HCT116 (cell line): ENCODE measurements at regions not wholly inside any gene's neighbourhood (a gene's known extent, or its start where the extent isn't known, plus 50 kb on each side); places are given as distances from the start of the nearest gene placed in this dataset.

Experiments
- ATAC-seq: fragments of 200-7000 bp; cut with Tn5 transposase; 2 replicates; pipeline ENCODE4 v1.9.1; 2020; ENCODE audit warnings: mild to moderate bottlenecking, moderate library complexity
- BruUV-seq: library from RNA; stranded (reverse); fragments of 400-500 nt; replicated peaks from 2 replicates; lab custom pipeline; 2021; lab: Mats Ljungman, UMichigan
- CTCF ChIA-PET: fragments of 300-600 bp; sonication (Branson Sonifier 250); formaldehyde crosslinking; loops from one replicate; lab custom pipeline; 2021; ENCODE audit warnings: antibody characterized with exemption; lab: Charles Lee
- POLR2A ChIA-PET: fragments of 300-600, 350-600 bp; sonication (Branson Sonifier 250); formaldehyde crosslinking; loops from one replicate; lab custom pipeline; 2021; ENCODE audit warnings: antibody characterized with exemption; lab: Charles Lee
- RAD21 ChIA-PET, 2 experiments: fragments of 300-600 bp; sonication (Branson Sonifier 250); formaldehyde crosslinking; loops; one replicate each; lab custom pipeline; 2023; ENCODE audit warnings: low total read pairs in 2 of 2; ENCODE audit not compliant: uncharacterized antibody in 2 of 2, unreplicated experiment in 2 of 2, low non-redundant PET in 1 of 2; lab: Charles Lee
- DNase-seq: peaks from one replicate; pipeline ENCODE4 v3.0.0-alpha.2; 2010; ENCODE audit warnings: low read depth, low spot score
- H2AFZ ChIP-seq: fragments of 200-600 bp; shearing (Covaris generic), sonication (generic); 2 replicates; pipeline ENCODE4 v1.6.1; 2017; ENCODE audit warnings: low read depth, mixed run types, mixed read lengths, antibody characterized with exemption, low read length; ENCODE audit not compliant: poor library complexity, severe bottlenecking
- H3K27ac ChIP-seq: 2 replicates; pipeline ENCODE4 v1.5.1; 2012; ENCODE audit warnings: low read depth, low read length
- H3K27me3 ChIP-seq: fragments of 200-600 bp; sonication (generic); 2 replicates; pipeline ENCODE4 v1.6.1; 2016; ENCODE audit warnings: mixed run types, low read length, mixed read lengths; ENCODE audit not compliant: insufficient read depth
- H3K36me3 ChIP-seq, 2 experiments: fragments of 200-500 bp in 1 of 2; fragments of 200-600 bp in 1 of 2; sonication (Bioruptor generic) in 1 of 2; sonication (generic) in 1 of 2; 2 replicates each; pipeline versions ENCODE4 v1.5.1 to v1.6.1; 2014 to 2016; ENCODE audit warnings: low read length in 2 of 2, inconsistent platforms in 1 of 2, mixed read lengths in 1 of 2, mixed run types in 1 of 2; ENCODE audit not compliant: insufficient read depth in 2 of 2, control insufficient read depth in 1 of 2
- H3K4me1 ChIP-seq, 2 experiments: fragments of 200-600 bp in 1 of 2; sonication (generic) in 1 of 2; 2 replicates each; pipeline versions ENCODE4 v1.5.1 to v1.6.1; 2012 to 2017; ENCODE audit warnings: low read length in 2 of 2, inconsistent platforms in 1 of 2, mild to moderate bottlenecking in 1 of 2, mixed read lengths in 1 of 2, mixed run types in 1 of 2, moderate library complexity in 1 of 2; ENCODE audit not compliant: insufficient read depth in 2 of 2, control insufficient read depth in 1 of 2
- H3K4me2 ChIP-seq: fragments of 200-600 bp; sonication (generic); 2 replicates; pipeline ENCODE4 v1.6.1; 2017; ENCODE audit warnings: mixed run types, low read length, mixed read lengths
- H3K4me3 ChIP-seq, 2 experiments: fragments of 200-600 bp in 1 of 2; sonication (generic) in 1 of 2; replicated peaks in 1 of 2; 2 replicates each; pipeline ENCODE4 v1.5.1; 2011 to 2016; ENCODE audit warnings: low read length in 2 of 2, control low read depth in 1 of 2, low read depth in 1 of 2, mild to moderate bottlenecking in 1 of 2, mixed read lengths in 1 of 2, mixed run types in 1 of 2
- H3K79me2 ChIP-seq: fragments of 200-600 bp; sonication (generic); 2 replicates; pipeline ENCODE4 v1.6.1; 2017; ENCODE audit warnings: mild to moderate bottlenecking, mixed run types, low read length, moderate library complexity, mixed read lengths; ENCODE audit not compliant: insufficient read depth
- H3K9ac ChIP-seq: fragments of 200-600 bp; sonication (generic); 2 replicates; pipeline ENCODE4 v1.6.1; 2016; ENCODE audit warnings: low read length, mixed read lengths
- H3K9me2 ChIP-seq: fragments of 200-600 bp; sonication (generic), shearing (Covaris generic); 2 replicates; pipeline ENCODE4 v1.6.1; 2017; ENCODE audit warnings: mixed run types, mild to moderate bottlenecking, moderate library complexity; ENCODE audit not compliant: insufficient read depth
- H3K9me3 ChIP-seq, 2 experiments: fragments of 200-500 bp in 1 of 2; fragments of 200-600 bp in 1 of 2; sonication (Bioruptor generic) in 1 of 2; sonication (generic) in 1 of 2; 2 replicates each; pipeline ENCODE4 v1.6.1; 2014 to 2017; ENCODE audit warnings: low read length in 2 of 2, mixed read lengths in 2 of 2, inconsistent platforms in 1 of 2, low read depth in 1 of 2, mild to moderate bottlenecking in 1 of 2, mixed run types in 1 of 2, moderate library complexity in 1 of 2; ENCODE audit not compliant: control insufficient read depth in 1 of 2, insufficient read depth in 1 of 2
- H4K20me1 ChIP-seq: fragments of 200-600 bp; sonication (generic), shearing (Covaris generic); 2 replicates; pipeline ENCODE4 v1.6.1; 2017; ENCODE audit warnings: mixed run types, mild to moderate bottlenecking, moderate library complexity; ENCODE audit not compliant: insufficient read depth
- ATF3 ChIP-seq: IDR thresholded peaks from 2 replicates; pipeline ENCODE4 v1.6.1; 2012
- CBX3 ChIP-seq: IDR thresholded peaks from 2 replicates; pipeline ENCODE4 v1.6.1; 2012; ENCODE audit warnings: low read depth
- CEBPB ChIP-seq: IDR thresholded peaks from 2 replicates; pipeline ENCODE4 v1.6.1; 2012; ENCODE audit warnings: low read depth
- EGR1 ChIP-seq: IDR thresholded peaks from 2 replicates; pipeline ENCODE4 v1.6.1; 2012; ENCODE audit warnings: low read depth
- ELF1 ChIP-seq: IDR thresholded peaks from 2 replicates; pipeline ENCODE4 v1.6.1; 2012; ENCODE audit warnings: low read depth, borderline replicate concordance
- EZH2 ChIP-seq: fragments of 200-600 bp; sonication (generic); IDR thresholded peaks from 2 replicates; pipeline ENCODE4 v1.6.1; 2017; ENCODE audit warnings: antibody characterized with exemption, mixed run types
- EZH2phosphoT487 ChIP-seq: fragments of 200-600 bp; IDR thresholded peaks from 2 replicates; pipeline ENCODE4 v1.6.1; 2018; ENCODE audit warnings: antibody characterized with exemption, borderline replicate concordance
- FOSL1 ChIP-seq: IDR thresholded peaks from 2 replicates; pipeline ENCODE4 v1.6.1; 2012; ENCODE audit warnings: low read depth
- JUND ChIP-seq: IDR thresholded peaks from 2 replicates; pipeline ENCODE4 v1.6.1; 2012
- MAX ChIP-seq: IDR thresholded peaks from 2 replicates; pipeline ENCODE4 v1.6.1; 2012
- POLR2A ChIP-seq: IDR thresholded peaks from 2 replicates; pipeline ENCODE4 v1.7.0; 2011; ENCODE audit warnings: borderline replicate concordance; ENCODE audit not compliant: insufficient read depth, insufficient read length; ENCODE audit errors: extremely low read depth
- POLR2AphosphoS5 ChIP-seq: IDR thresholded peaks from 2 replicates; pipeline ENCODE4 v1.6.1; 2011; ENCODE audit warnings: mild to moderate bottlenecking, low read depth, low read length, moderate library complexity
- RAD21 ChIP-seq: IDR thresholded peaks from 2 replicates; pipeline ENCODE4 v1.6.1; 2012; ENCODE audit warnings: low read depth, mild to moderate bottlenecking
- REST ChIP-seq: IDR thresholded peaks from 2 replicates; pipeline ENCODE4 v1.6.1; 2012; ENCODE audit warnings: low read depth
- SIN3A ChIP-seq: IDR thresholded peaks from 2 replicates; pipeline ENCODE4 v1.6.1; 2012; ENCODE audit warnings: low read depth
- SRF ChIP-seq: IDR thresholded peaks from 2 replicates; pipeline ENCODE4 v1.6.1; 2012; ENCODE audit warnings: low read depth
- TCF7L2 ChIP-seq: IDR thresholded peaks from 2 replicates; pipeline ENCODE4 v1.7.0; 2011; ENCODE audit warnings: borderline replicate concordance, inconsistent platforms; ENCODE audit not compliant: insufficient read depth, insufficient read length; ENCODE audit errors: extremely low read depth
- ZBTB33 ChIP-seq: IDR thresholded peaks from 2 replicates; pipeline ENCODE4 v1.6.1; 2011; ENCODE audit warnings: mild to moderate bottlenecking, low read length, moderate library complexity; ENCODE audit not compliant: insufficient replicate concordance; ENCODE audit errors: extremely low read depth
- ZFX ChIP-seq: fragments of 450-650 bp; IDR thresholded peaks from 2 replicates; pipeline ENCODE4 v1.6.1; 2017
- ZNF274 ChIP-seq: fragments of 200-500 bp; sonication (Bioruptor generic); IDR thresholded peaks from 2 replicates; pipeline ENCODE4 v1.6.1; 2014; ENCODE audit warnings: mild to moderate bottlenecking, low read depth, low read length, inconsistent platforms
- intact Hi-C: fragments of 100-400 bp; cut with micrococcal nuclease; formaldehyde crosslinking; loops from 2 replicates; pipeline ENCODE4 v1.10.0; 2022

GRCh38 chr21:24681456-24681855 is 925.8 kb downstream of the MRPL39 start:
- Histone ChIP-seq H3K36me3 (no peaks in the 10 kb centered on the region), H3K4me1 (no peaks in the 10 kb centered on the region), H3K4me2 (no peak overlapping the region), H3K79me2 (no peaks in the 10 kb centered on the region), H4K20me1 (no peaks in the 10 kb centered on the region), H3K27ac (no peak overlapping the region)
- CTCF ChIA-PET: no interaction called here
- no peak for TF ChIP-seq EGR1
- no peak for TF ChIP-seq REST
- TF ChIP-seq SRF: no peak
- no peak for TF ChIP-seq TCF7L2
- no peak for TF ChIP-seq FOSL1
- no peak for TF ChIP-seq CEBPB
- TF ChIP-seq MAX: no peak
- no peak for TF ChIP-seq CBX3
- no peak for TF ChIP-seq POLR2AphosphoS5
- no peak for TF ChIP-seq ZFX
- TF ChIP-seq RAD21: no peak
- TF ChIP-seq POLR2A: no peak
- TF ChIP-seq SIN3A: no peak
- no peak for TF ChIP-seq JUND
- no peak for TF ChIP-seq EZH2phosphoT487
- no peak for TF ChIP-seq ZNF274
- TF ChIP-seq EZH2: no peak
- TF ChIP-seq ELF1: no peak
- no peak for TF ChIP-seq ATF3
- TF ChIP-seq ZBTB33: no peak
- TF ChIP-seq, all 23 proteins: peak for 0
- Histone ChIP-seq H3K9me3 (peaks cover 8 to 20% of the 10 kb centered on the region in 2 experiments; a peak in 2 of 4 replicates), H3K4me3 (no peak overlapping the region), H2AFZ (no peak overlapping the region), H3K9me2 (no peaks in the 10 kb centered on the region), H3K9ac (no peak overlapping the region), H3K27me3 (no peaks in the 10 kb centered on the region)
- ChIA-PET POLR2A (no interaction called here), RAD21 (no interaction called here)
- DNase-seq: no peak
- no peak for ATAC-seq
- BruUV-seq: no TSS peak
- intact Hi-C loops: no loop called here
